Karpas-422 (cell line): ENCODE measurements at regions not wholly inside any gene's neighbourhood (a gene's known extent, or its start where the extent isn't known, plus 50 kb on each side); places are given as distances from the start of the nearest gene placed in this dataset. TPM values are rescaled to one million over a fixed set of nuclear protein-coding genes. Genes with fewer than 3 reads are reported as not detected.

Experiments used
- DNase-seq: peaks from one replicate; pipeline ENCODE4 v3.0.0-alpha.2; 2015
- H2AFZ ChIP-seq: fragments of 200-600 bp; sonication (generic); 2 replicates; pipeline ENCODE4 v1.6.1; 2014; ENCODE audit warnings: antibody characterized with exemption, low read length, mixed read lengths
- H3K27ac ChIP-seq: fragments of 200-600 bp; sonication (generic); 2 replicates; pipeline ENCODE4 v1.5.1; 2014; ENCODE audit warnings: mild to moderate bottlenecking, low read length, moderate library complexity
- H3K27me3 ChIP-seq: fragments of 200-600 bp; sonication (generic); 2 replicates; pipeline ENCODE4 v1.6.1; 2014; ENCODE audit warnings: low read length, mixed read lengths
- H3K36me3 ChIP-seq: fragments of 200-600 bp; sonication (generic); 2 replicates; pipeline ENCODE4 v1.6.1; 2014; ENCODE audit warnings: low read length, mixed read lengths; ENCODE audit not compliant: insufficient read depth
- H3K4me1 ChIP-seq: fragments of 200-600 bp; sonication (generic); 2 replicates; pipeline ENCODE4 v1.6.1; 2014; ENCODE audit warnings: mild to moderate bottlenecking, low read length, mixed read lengths
- H3K4me2 ChIP-seq: fragments of 200-600 bp; sonication (generic); 2 replicates; pipeline ENCODE4 v1.6.1; 2014; ENCODE audit warnings: low read length, low read depth, mild to moderate bottlenecking; ENCODE audit not compliant: poor library complexity, severe bottlenecking
- H3K4me3 ChIP-seq: fragments of 200-600 bp; sonication (generic); 2 replicates; pipeline ENCODE4 v1.5.1; 2014; ENCODE audit warnings: mild to moderate bottlenecking, antibody characterized with exemption, low read length, mixed read lengths
- H3K79me2 ChIP-seq: fragments of 200-600 bp; sonication (generic); 2 replicates; pipeline ENCODE4 v1.6.1; 2014; ENCODE audit warnings: mild to moderate bottlenecking, low read length, mixed read lengths
- H3K9ac ChIP-seq: fragments of 200-600 bp; sonication (generic); 2 replicates; pipeline ENCODE4 v1.6.0; 2014; ENCODE audit warnings: low read length
- H3K9me2 ChIP-seq: fragments of 200-600 bp; sonication (generic), shearing (Covaris generic); replicated peaks from 2 replicates; pipeline ENCODE4 v1.6.0; 2014; ENCODE audit warnings: mild to moderate bottlenecking, low read length, moderate library complexity; ENCODE audit not compliant: insufficient read depth
- H3K9me3 ChIP-seq: fragments of 300-700, 200-600 bp; sonication (generic); 2 replicates; pipeline ENCODE4 v1.6.1; 2014; ENCODE audit warnings: low read length, mixed read lengths
- H4K20me1 ChIP-seq: fragments of 200-600 bp; sonication (generic); 2 replicates; pipeline ENCODE4 v1.6.1; 2014; ENCODE audit warnings: mild to moderate bottlenecking, antibody characterized with exemption, low read length, low read depth; ENCODE audit not compliant: insufficient read depth
- small RNA-seq: library from RNA; depleted of rRNA; stranded (forward); fragments of <200 nt; gene quantifications from one replicate; pipeline ENCODE3, GENCODE V24; 2014

DNA sequence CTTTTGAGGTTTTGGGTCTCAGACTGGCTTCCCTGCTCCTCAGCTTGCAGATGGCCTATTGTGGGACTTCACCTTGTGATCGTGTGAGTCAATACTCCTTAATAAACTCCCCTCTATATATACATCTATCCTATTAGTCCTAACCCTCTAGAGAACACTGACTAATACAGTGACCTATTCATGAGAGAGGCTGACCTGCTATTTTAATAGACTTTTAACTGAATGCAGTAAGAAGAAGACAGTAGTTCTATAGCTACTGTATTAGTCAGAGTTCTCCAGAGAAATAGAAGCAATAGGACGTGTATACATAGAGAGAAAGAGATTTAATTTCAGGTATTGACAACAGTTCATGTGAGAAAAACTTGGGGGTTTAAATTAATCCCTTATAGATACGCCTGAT is 53.3 kb upstream of the SMLR1 start:
- Histone ChIP-seq H3K4me3 (no peak overlapping the region), H3K4me2 (no peak overlapping the region), H3K27ac (no peak overlapping the region), H3K9me2 (no peaks in the 10 kb centered on the region), H3K9me3 (no peaks in the 10 kb centered on the region), H3K27me3 (no peaks in the 10 kb centered on the region), H3K4me1 (no peaks in the 10 kb centered on the region), H3K9ac (no peak overlapping the region), H3K36me3 (no peaks in the 10 kb centered on the region), H2AFZ (no peak overlapping the region), H3K79me2 (no peaks in the 10 kb centered on the region), H4K20me1 (no peaks in the 10 kb centered on the region)
- DNase-seq, result no peak

DNA sequence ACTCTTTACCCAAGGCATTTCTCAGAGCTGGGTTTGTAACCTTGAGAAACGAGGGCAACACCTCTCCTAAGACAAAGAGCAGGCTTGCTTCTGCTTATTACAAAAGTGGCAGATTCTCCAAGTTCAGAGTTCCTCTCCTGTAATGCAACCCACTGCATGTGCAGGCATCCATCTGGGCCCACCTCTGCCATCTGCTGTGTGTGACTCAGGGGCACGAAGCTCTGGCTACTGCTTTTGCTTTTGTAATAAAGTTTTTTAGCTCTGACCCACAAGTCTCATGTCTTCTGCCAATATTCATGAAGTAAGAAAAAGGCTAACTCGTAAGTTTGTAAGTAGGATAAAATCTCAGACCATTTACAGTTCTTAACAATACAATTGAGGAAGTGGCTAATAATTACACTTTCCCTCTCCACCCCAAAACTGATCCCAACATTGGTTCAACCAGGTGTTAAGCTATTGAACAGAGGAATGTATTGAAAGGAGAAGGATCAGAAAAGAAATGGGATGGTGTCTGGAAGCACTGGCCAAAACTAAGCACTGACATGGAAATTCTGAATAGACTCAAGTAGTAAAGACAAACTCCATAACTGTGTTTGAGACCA is 51.7 kb upstream of the SMLR1 start:
- DNase-seq, result no peak
- Histone ChIP-seq H3K4me3 (no peak overlapping the region), H3K9me2 (no peaks in the 10 kb centered on the region), H3K27me3 (no peaks in the 10 kb centered on the region), H2AFZ (no peak overlapping the region), H3K36me3 (no peaks in the 10 kb centered on the region), H3K4me2 (no peak overlapping the region), H4K20me1 (no peaks in the 10 kb centered on the region), H3K9me3 (no peaks in the 10 kb centered on the region), H3K27ac (no peak overlapping the region), H3K79me2 (no peaks in the 10 kb centered on the region), H3K9ac (no peak overlapping the region), H3K4me1 (no peaks in the 10 kb centered on the region)

DNA sequence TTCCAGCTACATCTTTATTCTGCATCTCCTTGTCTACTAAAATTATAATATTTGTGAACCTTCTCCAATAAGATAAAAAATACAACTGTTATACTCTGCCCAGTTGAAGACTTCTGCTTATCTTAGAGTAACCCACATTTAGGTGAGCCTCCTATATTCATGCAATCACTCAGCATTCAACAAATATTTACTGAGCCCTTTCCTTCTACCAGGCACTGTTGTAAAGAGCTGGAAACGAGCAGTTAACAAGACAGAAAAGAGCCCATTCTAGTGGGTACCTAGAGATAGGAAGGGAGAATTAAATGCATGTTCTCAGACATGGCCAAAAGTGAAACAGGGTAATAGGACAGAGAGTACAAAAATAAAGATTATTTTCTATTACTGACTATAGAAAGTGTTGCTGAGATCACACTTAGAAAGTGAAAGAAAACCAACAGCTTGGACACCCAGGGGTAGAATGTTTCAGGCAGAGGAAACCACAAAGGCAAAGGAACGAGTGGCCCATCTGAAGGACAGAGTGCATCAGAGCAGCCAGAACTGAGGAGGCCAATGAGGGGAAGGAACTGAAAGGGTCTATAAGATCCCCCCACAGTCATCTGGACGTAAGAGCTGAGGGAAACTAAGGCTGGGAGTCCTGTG is 50.8 kb upstream of the SMLR1 start:
- H3K4me2 ChIP-seq, result no peak overlapping the region
- no peak overlapping the region for H2AFZ ChIP-seq

More for the DNA sequence above, 50.8 kb upstream of the SMLR1 start:
- H3K27ac ChIP-seq, result no peak overlapping the region
- H3K9me3 ChIP-seq, result no peaks in the 10 kb centered on the region
- no peak for DNase-seq
- no peak overlapping the region for H3K4me3 ChIP-seq
- no peaks in the 10 kb centered on the region for H3K4me1 ChIP-seq
- H3K79me2 ChIP-seq, result no peaks in the 10 kb centered on the region
- H4K20me1 ChIP-seq, result no peaks in the 10 kb centered on the region
- H3K27me3 ChIP-seq, result no peaks in the 10 kb centered on the region
- H3K9ac ChIP-seq, result no peak overlapping the region
- H3K9me2 ChIP-seq, result no peaks in the 10 kb centered on the region
- H3K36me3 ChIP-seq, result no peaks in the 10 kb centered on the region

Small RNA genes lying in the stretch of these regions (small RNA-seq; reads per million reads assigned to genes)
- not detected for gene RF00019
